Middle frontal gyrus (tissue), 1 donor: ENCODE measurements at regions not wholly inside any gene's neighbourhood (a gene's known extent, or its start where the extent isn't known, plus 50 kb on each side); places are given as distances from the start of the nearest gene placed in this dataset.

Source experiments
- DNase-seq: peaks from one replicate; pipeline ENCODE4 v3.0.0-alpha.2; 2015; ENCODE audit warnings: low spot score; ENCODE audit errors: extremely low spot score

DNA sequence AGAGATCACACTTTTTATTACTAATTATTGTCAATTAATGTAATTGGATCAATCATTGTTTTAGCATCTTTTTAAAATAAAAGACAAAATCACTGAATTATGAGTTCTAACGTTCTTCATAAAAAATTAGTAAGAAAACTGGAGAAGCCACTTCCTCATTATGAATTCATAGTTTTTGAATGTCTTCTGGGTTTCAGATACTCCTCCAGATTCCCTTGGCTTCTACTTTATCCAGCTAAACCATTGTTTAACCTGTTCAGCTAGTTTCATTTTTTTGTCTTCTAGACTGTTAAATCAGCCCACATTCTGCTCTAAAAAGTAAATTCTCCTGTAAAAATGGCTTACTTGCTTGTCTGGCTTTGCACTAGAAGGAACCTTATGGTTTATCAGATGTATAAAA, 753.4 kb upstream of the ACVR2A start:
- DNase-seq = no peak

DNA sequence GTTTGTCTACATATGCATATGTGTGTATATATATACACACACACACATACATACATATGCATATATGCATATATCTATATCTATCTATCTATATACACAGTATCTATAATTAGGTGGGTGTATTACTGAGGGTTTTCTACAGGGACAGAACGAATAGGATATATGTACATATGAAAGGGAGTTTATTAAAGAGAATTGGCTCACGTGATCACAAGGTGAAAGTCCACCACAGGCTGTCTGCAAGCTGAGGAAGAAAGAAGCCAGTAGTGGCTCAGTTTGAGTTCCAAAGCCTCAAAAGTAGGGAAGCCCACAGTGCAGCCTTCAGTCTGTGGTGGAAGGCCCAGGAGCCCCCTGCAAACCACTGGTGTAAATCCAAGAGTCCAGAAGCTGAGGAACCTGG, 756.0 kb upstream of the ACVR2A start:
- no peak for DNase-seq

DNA sequence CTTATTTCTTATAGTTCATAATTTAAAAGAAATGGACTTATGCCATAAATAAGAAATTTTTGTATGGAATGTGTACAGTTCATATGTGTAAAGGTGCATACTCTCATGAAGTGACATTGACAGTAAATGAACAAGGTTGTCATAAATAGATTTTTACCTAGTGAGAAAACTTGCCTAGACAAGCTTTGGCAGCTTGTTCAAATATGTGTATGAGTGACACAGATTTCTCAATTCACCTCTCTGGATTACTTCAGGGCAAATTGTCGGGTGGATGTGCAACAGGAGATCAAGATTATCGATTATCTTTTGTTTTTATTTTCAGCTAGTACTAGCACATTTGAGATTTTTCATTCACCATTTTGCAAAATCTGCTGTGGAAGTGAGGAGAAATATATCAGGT, 758.1 kb upstream of the ACVR2A start:
- no peak for DNase-seq

DNA sequence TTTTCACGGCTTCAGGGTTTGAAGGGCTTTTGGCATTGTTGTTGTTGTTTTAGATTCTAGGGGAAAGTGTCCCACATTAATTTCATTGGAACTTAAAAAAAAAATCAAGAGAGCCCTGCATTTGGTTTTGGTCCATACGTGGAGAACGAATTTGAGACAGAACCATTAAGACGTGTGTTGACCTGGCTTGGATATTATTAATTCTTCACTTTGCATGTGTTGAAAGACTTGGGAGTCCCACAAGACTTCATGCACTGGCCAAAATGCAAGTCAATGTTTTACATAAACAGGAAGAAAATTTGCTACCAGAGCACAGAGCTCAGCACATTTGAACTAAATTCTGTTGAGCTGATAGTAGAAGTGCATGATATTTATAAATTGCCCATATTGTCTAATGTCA, 761.2 kb upstream of the ACVR2A start:
- no peak for DNase-seq

DNA sequence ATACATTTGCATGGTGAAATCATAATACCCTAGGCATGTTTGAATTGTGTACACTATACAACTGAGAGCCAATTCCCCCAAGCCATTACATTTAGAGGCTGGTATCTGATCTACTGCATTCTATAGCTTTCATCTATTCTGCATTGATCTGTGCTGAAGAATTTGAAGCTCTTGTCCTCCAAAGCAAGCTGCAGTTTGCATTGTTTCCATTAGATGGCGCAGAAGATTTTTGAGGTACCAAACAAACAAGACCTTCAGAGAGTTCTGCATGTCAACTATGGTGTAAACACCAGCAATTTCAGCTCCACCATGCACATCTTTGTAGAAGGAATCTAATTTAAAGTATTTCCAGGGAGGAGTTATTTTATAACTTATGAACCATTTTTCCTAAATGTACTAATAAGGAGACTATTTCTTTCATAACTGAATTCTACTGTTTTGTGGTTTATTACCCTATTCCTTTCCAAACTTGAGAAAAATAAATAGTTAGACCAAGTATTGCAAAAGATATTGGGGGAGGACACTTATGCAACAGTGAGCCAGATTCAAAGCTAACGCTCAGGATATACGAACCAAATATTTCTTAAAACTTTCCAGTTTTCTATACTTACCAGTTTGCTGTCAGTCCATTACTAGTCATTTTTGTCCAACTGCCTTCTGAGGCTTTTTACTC, 761.8 kb upstream of the ACVR2A start:
- DNase-seq = peak; percentile 65

DNA sequence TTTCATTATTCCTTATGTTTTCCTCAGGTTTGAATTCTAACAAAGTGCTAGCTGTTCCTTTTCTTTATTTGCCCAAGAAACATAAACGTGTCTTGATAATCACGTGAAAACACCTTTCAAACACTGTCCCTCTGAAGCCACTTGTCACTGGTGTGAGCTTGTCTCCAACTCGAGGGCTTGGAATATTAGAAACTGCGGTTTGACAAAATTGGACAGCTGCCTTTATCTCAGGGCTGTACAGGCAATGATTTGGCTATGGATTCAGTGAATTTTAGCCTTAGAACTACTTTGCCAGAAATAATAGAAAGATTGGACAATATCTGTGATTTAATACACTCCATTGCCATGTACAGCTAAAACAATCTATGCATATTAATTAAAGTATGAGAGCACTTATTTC, 763.0 kb upstream of the ACVR2A start:
- DNase-seq = no peak

DNA sequence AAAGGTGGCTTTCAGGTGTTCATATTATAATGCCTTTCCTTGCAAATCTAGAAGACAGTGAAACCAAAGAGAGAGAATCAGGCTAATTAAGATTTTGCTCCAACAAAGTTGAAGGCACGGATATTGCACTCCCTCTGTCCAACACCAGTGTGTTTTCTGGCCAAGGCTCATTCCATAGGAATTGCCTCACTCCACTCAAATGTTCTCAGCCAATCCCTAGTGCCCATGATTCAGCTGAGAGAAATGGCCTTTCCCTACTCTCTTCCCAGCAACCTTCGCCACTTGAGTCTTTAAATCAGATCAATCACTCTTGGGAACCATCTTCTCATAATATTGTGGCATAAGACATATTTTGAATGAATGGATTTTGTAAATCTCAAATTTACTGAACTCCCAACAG, 768.2 kb upstream of the ACVR2A start:
- no peak for DNase-seq

DNA sequence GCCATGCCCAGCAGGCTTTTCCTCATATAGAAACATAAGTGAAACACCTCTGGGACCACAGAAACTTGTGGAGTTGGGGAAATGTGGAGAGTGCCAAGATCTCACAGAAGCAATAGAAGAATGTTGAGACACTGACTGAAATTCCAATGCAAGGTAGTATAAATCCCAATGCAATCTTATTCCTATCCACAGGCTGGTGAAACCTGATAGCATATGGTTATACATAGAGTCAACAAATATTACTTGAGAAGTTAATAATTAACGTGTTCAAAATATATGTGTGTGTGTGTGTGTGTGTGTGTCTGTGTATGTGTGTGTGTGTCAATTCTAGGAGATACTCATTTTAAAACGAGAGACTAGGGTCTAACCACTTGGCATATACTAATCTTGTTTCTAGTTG, 776.8 kb upstream of the ACVR2A start:
- no peak for DNase-seq

DNA sequence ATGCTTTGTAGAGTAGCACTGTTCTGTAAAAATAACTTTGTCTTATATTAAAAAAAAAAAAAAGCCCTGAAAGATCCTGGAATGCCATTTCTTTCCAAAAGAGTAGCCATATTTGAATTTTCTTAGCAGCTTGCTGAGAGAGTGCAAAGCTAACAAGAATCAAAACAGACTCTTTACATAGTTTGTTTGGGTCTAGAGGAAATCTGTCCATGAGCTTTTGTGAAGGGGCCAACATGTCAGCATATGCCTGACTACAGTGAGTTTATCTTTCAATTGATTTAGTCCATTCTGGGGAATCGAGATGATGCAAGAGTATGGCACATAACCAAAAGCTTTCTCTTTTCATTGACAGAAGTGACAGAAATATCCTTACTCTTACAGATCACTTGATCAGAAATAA, 777.7 kb upstream of the ACVR2A start:
- no peak for DNase-seq

DNA sequence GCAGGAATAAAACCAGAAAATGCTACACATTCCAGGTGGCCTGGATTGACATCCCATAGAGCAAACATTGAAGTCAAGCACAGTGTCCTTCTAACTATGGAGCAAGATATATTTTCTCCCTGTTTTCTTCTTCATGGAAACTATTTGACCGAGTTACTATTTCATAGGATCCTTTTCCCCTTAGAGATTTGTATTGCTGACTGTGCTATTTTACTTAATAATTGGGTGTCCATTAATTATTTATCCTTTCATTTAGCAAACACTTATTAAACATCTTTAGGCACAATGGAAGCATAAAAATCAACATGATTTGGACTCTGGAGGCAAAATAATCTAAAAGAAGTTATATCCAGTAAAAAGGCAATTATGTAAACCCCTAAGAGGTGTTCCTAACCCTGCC, 782.8 kb upstream of the ACVR2A start:
- no peak for DNase-seq

DNA sequence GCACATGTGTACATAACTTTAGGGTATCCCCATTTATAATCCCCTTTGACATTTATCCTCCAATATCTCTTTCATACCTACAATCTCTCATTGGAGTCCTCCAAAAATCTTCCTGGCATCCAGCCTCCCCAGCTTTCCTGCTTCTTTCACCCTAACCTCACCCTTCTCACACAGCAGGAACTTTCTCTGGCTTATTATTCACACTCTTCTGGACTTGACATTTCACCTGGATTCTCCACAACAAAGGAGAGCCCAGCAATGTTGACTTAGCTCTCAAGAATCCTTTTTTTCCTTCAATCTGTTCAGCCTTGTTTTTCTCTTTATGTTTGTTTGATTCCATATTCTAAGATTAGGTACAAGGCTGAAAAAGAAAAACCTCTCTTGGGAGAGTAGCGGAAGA, 783.6 kb upstream of the ACVR2A start:
- DNase-seq = no peak

DNA sequence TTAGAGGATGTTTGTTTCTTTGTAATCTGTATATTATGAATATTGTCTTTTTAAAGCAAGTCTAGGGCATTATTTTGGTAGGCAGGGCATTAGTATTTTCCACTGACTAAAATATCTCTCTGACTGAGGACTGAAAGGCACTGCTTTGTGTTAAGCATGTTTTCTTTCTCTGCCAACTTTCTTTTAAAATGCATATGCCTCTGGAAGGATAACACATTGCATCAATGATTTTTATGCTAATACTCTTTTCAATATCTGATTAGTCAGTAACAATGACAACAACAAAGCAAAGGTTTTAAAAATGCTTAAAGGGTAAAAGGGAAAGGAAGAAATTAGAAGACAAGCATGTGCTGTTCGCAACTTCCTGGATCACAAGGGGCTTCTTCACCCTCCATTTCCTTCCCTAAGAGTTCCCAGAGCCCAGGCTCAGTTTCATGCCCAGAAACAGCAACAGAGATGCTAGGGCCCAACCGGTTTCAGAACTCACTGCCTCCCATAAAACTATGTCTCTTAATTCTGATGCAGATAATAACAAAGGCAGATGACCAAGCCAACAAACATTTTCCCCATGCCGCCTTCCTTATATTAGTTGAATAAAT, 786.8 kb upstream of the ACVR2A start:
- no peak for DNase-seq

DNA sequence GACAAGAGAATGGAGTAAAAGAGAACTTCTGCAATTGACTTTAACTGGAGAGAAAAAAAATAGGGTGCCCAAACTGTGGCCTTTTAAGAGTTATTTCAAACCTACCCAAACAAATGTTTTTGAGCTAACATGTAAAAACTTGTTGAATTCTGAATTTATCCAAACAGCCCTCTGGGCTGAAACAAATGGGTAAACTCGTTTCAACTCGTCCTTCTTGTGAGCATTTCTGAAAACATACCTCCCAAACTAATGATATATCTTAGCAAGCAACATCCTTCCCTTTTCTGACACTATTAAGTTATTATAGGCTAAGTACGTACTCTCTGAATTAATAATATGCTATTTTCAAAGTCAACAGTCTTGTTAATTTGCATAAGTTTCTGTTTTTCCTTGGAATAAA, 793.0 kb upstream of the ACVR2A start:
- no peak for DNase-seq

DNA sequence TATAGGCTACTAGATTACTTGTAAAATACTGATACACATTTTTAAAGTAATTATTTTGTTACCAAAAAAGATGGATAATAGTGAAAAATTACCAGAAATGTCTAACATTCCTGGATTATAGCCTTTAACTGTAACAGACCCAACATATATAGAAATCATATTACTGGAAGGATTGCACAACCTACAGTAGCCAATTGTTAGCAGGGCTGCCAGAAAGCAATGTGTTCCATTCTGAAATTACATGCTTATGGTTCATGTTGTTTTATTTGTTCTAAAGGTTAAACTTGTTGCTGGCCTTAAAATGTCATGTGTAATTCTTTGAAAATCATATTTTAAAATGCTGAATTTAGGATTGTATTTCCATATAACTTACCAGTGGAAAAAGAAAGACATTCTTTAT, 793.6 kb upstream of the ACVR2A start:
- DNase-seq = no peak

DNA sequence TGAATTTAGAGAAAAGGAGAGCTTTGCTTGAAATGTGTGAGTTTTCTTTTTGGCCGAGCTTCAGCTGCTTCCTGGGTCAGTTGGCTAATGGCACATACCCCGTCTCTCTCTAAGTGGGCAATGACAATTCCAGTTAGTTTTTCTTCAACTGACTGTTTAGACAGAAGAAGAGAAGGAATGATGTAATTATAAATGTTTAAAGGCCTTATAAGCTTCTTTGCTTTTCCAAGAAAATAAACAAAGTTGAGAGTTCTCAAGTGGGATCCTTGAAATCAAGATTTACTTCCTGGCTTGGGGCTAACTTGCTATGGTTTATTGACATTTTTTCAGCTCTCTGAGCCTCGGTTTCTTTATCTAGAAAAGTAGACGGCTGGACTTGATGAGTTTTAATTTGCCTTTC, 794.9 kb upstream of the ACVR2A start:
- no peak for DNase-seq

DNA sequence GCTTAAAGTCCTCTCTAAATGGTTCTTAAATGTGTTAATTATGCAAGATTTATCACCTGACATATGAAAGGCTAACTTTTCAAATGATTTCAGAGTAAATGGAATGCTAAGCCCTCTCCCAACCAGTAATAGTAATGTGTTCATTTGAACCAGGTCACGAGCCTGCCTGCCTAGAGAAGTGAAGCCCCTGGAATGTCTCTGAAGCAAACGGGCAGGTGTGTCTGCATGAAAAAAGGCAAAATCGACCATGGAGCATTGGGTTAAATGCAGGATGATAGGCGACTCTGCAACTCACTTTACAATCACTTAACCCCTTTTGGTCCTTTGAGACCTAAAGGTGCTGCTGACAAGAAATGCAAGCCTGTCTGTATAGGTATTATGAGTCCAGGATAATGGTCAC, 798.4 kb upstream of the ACVR2A start:
- no peak for DNase-seq

DNA sequence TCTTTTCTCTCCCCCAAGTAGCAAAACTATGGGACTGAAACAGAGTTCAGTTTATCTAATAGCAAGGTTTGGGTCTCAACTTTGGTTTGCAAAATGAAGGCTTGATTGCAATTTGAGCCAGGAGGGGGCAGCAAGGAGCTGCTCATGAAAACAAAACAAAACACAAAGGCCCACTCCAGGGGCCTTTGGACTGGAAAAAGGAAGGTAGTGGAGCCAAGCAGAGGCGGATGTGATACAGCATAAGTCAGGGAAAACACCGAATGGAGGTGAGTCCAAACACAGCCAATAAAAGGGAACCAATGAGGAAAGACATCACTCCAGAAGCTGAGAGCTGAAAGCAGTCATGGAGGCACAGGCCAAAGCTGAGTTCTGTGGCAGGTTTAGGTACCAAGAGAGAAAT, 799.7 kb upstream of the ACVR2A start:
- DNase-seq = no peak

DNA sequence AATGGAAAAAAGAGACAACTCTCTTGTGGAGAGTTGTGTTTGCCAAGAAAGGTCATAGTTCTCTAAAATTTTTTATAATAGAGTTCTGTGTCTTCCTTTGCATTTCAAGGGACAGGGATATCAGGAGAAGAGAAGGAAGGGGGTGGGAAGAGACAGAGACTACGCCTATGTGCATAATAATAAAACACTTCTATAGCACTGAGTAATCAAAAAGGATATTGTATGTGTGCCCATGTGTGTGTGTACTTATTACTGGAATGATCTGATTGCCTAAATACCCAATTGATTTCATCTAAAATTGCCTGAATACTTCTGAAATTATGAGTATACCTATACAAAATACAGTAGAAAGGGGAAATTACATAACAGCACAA, 803.7 kb upstream of the ACVR2A start:
- no peak for DNase-seq

DNA sequence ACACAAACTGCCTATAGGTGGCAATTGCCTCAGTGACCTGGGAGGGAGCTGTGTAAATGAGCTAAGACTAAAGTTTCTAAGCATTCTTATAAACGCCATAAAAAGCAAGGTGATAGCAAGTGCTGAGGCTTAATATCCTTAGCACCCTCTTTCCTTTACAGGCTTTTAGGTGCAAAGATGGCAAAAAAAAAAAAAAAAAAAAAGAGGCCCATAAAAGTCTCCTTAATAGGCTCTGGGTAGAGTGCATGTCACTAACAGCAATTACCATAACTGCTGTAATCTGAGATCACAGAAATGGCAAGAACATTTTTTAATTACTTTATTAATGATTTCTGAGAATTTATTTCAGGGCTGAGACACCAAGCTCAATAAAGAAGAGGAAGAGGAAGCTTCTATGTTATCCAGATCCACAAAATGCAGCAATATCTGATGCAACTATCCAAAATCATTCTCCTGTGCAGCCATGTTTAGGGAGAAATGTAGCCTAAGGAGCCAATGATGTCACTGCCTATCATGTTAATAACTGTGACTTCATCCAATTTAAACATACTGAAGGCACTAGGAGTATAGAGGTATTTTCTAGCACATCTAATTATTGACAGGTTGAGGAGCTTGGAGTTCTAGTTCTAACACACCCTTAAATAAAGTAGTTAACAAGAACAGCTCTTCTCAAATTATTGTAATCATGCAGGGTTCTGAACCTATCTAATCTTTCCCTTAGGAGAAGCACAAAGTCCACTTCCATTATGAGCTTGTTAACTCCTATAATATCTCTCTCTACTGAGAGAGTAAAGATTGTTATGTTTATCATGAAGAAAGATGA, 804.3 kb upstream of the ACVR2A start:
- no peak for DNase-seq

DNA sequence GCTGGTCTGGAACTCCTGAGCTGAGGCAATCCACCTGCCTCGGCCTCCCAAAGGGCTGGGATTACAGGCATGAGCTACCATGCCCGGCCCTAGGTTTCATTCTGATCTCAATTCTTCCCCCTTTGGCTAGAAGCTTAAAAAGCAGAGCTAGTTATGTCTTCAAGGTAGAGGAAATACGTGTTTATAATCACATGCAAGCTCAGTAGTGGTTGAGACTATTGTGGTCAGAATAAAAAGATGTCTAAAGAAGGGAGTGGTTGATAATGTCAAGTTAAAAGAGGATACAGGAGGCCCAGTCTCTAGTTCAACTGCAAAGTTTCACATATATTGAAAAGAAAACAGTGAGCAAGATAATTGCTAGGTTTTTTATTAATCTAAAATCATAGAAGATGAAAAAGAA, 807.8 kb upstream of the ACVR2A start:
- DNase-seq = no peak

DNA sequence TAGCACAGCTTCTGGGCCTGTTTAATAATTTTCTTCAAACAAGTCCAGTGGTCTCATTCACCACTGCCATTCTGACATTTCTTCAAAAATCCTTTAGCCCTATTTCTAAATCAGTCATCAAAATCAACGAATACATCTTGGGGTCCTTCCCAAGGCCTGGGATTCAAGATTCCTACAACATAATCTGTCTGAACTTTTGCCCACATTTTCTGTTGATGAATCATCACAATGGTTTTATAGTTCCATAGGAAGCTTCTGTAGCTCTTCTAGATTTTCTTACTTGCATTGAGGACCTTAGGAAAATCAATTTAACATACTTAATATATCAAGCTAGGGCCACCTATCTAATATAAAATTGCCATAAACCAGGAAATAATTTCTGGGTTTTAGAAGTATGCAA, 811.8 kb upstream of the ACVR2A start:
- no peak for DNase-seq

DNA sequence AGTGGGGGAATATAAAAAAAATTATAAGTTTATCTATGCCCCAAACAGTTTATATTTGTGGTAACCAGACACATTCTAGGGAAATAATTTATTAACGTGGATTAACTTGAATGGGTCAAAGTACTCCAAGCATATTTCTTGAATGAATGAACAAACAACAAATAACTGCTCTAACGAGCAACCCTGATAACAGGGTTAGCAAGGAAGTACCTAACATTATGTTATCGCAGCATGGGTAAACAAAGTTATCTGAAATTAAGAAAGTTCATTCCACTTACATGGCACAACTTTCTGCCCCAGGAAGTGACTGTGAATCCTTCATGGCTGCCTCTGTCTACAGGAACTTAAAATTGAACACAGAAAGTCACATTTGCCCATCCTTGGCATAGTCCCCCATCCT, 812.9 kb upstream of the ACVR2A start:
- DNase-seq = no peak
